HG03469 (cell line): ENCODE measurements at regions not wholly inside any gene's neighbourhood (a gene's known extent, or its start where the extent isn't known, plus 50 kb on each side); places are given as distances from the start of the nearest gene placed in this dataset.
"Not testable (repeated sequence)": the region's sequence is repeated elsewhere in the genome, so short reads cannot be mapped to it uniquely, and the experiment has no call there.

ENCODE experiments used
- ATAC-seq: cut with Tn5 transposase; IDR thresholded peaks from one replicate; pipeline ENCODE4 v1.9.1; 2021; ENCODE audit warnings: mild to moderate bottlenecking, moderate library complexity, moderate number of reproducible peaks; ENCODE audit not compliant: unreplicated experiment

GRCh38 chr7:52406808-52407207 lies 628.6 kb upstream of the POM121L12 start:
- no peak for ATAC-seq

- no peak for ATAC-seq
Observed at GRCh38 chr7:52382731-52383130, 652.7 kb upstream of the POM121L12 start.

DNA sequence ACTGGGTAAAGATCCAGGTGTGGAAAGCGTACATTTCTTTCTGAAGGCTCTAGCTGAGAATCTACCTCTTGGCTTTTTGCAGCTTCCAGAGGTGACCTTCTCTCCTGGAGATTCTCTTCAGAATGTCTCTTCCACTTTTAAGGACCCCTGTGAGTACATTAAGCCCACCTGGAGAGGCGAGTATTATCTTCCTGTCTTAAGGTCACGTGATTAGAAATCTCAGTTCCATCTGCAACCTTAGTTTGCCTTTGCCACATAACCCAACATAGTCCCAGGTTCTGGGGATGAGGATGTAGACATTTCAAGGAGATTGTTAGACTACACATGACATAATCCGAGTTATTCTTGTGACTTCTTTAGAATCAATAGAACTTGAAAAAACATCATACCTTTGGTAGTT lies 665.5 kb upstream of the POM121L12 start:
- ATAC-seq, result no peak

DNA sequence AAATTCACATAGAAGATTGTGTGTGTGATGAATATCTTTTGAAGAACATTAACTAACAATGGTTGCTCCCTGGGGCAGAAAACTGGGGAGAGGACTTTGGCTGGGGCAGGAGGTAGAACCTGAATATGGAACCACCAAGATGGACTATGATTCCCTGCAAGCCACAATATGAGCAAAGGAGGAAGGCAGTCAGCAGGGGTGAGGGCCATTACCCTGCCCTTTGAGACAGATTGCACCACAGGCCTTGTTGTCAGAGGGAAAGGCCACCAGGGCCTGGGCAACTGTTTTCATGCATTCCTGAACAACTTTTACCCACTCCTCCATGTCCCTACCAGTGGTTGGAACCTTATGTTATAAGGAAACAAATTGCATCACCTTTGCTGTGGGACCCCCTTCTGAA lies 670.1 kb upstream of the POM121L12 start:
- ATAC-seq, result no peak

GRCh38 chr7:52362521-52362920 lies 672.9 kb upstream of the POM121L12 start:
- ATAC-seq, result no peak

GRCh38 chr7:52360541-52360940 lies 674.9 kb upstream of the POM121L12 start:
- ATAC-seq, result no peak

GRCh38 chr7:52355053-52355452 lies 680.4 kb upstream of the POM121L12 start:
- no peak for ATAC-seq

- ATAC-seq, result no peak
Observed at GRCh38 chr7:52352013-52352981, 683.1 kb upstream of the POM121L12 start.

DNA sequence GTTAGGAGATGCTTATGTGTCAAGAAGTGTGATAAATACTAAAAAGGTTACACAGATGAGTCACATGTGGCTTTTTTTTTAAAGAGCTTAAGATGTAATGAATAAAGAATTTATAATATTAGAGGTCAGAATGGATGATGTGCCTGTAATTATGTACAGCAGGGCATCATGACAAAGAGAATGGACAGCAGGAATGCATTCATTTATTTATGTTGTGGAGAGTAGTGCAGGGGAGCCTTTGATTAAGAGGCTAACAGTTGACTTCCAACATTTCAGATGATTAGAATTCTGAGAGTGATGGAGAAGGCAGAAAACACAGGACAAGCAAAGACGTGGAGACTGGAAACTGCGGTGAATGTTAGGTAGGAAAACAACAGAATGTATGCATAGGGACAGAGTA lies 691.4 kb upstream of the POM121L12 start:
- no peak for ATAC-seq

- ATAC-seq, result no peak
Observed at GRCh38 chr7:52340067-52340466, 695.4 kb upstream of the POM121L12 start.

GRCh38 chr7:52328328-52328727 lies 707.1 kb upstream of the POM121L12 start:
- not testable (repeated sequence) for ATAC-seq

- ATAC-seq, result no peak
Observed at GRCh38 chr7:52325237-52325636, 710.2 kb upstream of the POM121L12 start.

DNA sequence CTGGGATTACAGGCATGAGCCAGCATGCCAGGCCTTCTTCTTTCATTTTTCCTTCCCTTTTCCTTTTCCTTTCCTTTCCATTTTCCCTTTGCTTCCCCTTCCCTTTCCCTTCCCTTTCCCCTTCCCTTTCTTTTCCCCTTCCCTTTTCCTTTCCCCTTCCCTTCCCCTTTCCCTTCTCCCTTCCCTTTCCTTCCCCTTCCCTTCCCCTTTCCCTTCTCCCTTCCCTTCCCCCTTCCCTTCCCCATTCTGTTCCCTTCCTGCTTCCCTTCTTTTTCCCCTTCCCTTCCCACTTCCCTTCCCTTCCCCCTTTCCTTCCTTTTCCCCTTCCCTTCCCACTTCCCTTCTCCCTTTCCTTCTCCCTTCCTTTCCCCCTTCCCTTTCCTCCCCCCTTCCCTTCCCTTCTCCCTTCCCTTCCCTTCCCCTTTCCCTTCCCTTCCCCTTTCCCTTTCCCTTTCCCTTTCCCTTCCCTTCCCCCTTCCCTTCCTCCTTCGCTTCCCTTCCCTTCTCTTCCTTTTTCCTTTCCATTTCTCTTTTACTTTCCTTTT lies 712.2 kb upstream of the POM121L12 start:
- ATAC-seq, result no peak

DNA sequence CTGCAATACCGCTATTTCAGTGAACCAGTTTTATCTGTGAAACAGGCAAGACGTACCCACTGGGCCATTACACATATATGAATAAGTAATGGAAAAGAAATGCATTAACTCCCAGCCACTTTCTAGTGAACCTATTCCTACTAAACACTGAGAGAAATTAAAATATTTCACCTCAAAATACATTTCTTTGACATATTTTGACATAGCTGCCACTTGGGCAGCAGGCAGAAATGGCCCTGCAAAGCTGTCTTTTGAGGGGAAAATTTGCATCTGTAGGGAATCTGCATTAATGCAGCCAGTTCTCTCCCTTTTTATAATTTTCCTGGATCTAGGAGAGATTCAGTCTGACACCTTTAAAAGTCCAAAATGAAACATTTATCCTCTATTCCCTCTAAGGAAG lies 714.8 kb upstream of the POM121L12 start:
- ATAC-seq, result no peak

- no peak for ATAC-seq
Observed at GRCh38 chr7:52317921-52318320, 717.5 kb upstream of the POM121L12 start.

DNA sequence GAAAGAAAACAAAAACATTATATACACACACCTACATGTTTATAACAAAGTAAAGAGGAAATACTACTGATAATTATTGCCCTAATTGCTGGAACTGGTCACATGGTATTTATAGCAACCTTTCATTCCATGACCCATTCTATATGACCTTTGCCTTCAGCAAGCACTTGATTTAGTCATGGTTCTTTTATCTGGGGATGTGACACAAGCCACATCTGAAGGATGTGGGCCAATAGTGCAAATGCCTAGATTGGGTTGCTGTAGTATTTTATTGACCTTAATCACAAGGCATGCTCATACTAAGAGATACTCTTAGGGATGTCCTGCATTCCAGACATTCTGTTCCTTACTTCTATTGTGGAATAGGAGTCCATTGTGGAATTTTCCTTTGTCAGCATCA lies 723.5 kb upstream of the POM121L12 start:
- no peak for ATAC-seq

- ATAC-seq, result no peak
Observed at GRCh38 chr7:52309631-52310030, 725.8 kb upstream of the POM121L12 start.

- no peak for ATAC-seq
Observed at GRCh38 chr7:52302765-52303520, 732.5 kb upstream of the POM121L12 start.

DNA sequence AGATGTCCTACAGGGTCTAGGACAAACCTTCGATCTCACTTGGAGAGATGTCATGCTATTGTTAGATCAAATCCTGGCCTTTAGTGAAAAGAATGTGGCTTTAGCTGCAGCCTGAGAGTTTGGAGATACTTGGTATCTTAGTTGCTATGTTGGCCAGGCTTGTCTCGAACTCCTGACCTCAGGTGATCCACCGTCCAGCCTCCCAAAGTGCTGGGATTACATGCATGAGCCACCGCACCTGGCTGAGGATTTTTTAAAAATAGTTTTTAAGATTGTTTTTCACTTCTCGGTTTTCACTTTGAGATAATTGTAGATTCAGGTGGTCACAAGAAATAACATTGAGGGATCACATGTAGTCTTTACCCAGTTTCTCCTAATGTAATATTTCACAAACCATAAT lies 738.3 kb upstream of the POM121L12 start:
- no peak for ATAC-seq

DNA sequence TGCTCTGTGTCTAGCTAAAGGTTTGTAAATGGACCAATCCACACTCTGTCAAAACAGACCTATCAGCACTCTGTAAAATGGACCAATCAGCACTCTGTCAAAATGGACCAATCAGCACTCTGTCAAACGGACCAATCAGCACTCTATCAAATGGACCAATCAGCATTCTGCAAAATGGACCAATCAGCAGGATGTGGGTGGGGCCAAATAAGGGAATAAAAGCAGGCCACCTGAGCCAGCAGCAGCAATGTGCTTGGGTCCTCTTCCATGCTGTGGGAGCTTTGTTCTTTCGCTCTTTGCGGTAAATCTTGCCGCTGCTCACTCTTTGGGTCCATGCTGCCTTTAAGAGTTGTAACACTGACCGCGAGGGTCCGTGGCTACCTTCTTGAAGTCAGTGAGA lies 740.5 kb upstream of the POM121L12 start:
- ATAC-seq, result no peak

- no peak for ATAC-seq
Observed at GRCh38 chr7:52289247-52289646, 746.2 kb upstream of the POM121L12 start.

DNA sequence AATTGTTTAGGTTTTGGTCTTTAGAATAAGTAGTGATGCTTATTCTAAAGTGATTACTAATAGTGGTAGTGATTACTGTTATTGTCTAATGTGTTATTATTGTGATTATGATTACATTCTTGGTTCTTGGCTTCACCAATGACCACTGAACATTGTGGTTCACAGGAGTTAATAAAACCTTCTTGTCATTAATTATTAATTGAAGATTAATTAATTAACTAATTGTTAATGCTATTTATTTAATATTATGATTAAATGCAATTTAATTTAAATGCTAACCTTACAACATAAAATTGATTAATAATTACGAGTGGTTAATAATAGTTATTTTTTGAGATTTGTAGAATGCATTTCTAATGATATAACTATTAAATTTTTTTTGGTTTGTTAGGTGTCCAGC lies 747.7 kb upstream of the POM121L12 start:
- no peak for ATAC-seq
